Fibroblast of skin of back (primary cell): ENCODE measurements at regions not wholly inside any gene's neighbourhood (a gene's known extent, or its start where the extent isn't known, plus 50 kb on each side); places are given as distances from the start of the nearest gene placed in this dataset.
"Not testable (repeated sequence)": the region's sequence is repeated elsewhere in the genome, so short reads cannot be mapped to it uniquely, and the experiment has no call there.

Source experiments
- DNase-seq: peaks from one replicate; pipeline ENCODE4 v3.0.0-alpha.2; 2013

DNA sequence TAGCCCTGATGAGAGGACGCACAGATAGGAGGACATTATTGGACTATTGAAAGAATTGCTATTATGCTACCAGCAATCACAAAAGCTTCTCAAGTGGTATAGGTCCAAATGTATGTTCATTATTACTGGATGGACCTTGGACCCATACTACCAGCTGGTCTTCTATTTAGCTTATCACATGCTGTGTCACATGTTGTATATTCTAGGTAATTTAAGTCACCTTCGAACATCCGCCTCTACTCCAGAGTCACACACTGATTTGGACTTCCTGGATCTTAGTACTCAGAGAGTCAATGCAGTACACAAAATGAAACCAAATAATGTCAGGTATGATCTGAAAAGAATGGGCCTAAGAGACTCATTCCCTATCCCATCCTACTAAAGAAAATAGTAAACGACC, 534.0 kb upstream of the API5 start:
- no peak for DNase-seq

DNA sequence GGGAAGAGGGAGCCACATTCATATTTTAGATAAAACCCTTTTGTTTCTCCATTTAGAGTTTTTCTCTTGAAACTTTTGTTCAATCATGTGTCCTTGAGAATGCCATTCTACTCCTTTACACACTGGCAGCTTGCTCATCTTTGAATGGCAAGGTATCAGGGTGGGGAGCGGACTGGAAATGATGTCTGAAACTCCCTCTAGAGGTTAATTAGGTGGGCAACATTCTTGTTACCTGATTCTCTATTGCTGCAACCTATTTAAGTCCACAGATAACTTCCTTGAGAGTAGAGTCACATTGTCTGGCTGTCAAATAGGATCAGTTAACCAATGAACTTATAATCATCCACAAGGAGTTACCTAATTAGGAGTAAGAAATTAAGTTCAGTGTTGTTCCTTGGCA, 533.6 kb upstream of the API5 start:
- DNase-seq = no peak

DNA sequence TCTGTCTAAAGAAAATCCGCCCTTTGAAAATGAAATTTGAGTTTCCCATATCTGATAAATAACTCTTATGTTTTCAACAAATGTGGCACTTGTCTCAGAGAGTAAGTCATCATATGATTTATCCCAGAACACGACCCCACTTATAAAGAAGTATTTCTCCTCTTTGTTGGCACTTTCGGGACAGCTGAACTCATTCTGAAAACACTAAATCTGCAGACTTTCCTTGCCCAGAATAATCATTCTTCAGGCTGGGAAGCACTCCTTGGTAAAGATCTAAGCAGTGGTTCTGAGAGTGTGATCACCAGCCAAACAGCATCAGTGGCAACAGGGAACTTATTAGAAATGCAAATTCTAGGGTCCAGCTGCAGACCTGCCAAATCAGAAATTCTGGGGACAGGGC, 532.2 kb upstream of the API5 start:
- DNase-seq = no peak

DNA sequence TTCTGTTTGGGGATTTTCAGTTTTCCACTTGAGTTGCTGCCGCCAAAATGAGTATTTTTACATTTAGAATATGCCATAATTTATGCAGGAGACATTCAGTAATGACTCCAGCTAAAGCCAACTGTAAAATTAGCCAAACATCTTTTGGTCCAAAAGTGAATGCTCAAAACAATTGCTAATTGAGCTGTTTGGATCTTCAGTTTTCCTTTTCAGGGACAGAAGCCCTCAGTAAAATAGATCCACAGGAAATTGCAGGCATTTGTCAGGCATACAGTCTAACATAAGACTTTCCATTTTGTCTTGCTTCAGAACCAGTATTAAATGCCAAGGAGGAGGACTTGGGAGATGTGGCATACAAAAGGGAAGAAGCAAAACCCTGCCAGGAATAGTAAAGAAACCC, 524.8 kb upstream of the API5 start:
- no peak for DNase-seq

DNA sequence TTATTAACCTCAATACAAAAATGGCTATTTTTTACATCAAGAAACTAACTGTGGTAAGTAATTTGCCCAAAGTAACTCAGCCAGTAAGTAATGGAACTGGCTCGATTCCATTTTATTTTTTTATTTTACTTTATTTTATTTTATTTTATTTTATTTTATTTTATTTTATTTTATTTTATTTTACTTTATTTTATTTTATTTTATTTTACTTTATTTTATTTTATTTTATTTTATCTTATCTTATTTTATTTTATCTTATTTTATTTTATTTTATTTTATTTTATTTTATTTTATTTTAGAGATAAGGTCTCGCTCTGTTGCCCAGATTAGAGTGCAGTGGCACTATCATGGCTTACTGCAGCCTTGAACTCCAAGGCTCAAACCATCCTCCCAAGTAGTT, 516.3 kb upstream of the API5 start:
- not testable (repeated sequence) for DNase-seq

DNA sequence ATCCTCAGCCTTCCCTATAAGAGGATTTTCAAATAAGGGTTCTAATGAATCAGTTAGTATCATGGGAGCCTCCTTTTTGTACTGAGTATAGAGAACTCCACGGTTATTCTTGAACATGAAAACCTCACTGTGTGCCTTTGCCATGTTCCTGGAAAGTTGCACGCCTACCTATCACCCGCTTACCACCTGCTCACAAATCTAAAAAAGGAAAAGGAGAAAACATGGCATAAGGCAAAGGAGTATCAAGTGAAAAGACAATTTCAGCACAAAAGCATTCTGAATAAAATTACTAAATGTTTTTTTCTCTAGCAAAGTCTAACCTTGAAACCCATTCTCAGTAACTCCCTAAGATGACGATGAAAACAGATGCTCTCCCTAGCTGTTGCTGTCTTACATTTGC, 511.8 kb upstream of the API5 start:
- DNase-seq = no peak

DNA sequence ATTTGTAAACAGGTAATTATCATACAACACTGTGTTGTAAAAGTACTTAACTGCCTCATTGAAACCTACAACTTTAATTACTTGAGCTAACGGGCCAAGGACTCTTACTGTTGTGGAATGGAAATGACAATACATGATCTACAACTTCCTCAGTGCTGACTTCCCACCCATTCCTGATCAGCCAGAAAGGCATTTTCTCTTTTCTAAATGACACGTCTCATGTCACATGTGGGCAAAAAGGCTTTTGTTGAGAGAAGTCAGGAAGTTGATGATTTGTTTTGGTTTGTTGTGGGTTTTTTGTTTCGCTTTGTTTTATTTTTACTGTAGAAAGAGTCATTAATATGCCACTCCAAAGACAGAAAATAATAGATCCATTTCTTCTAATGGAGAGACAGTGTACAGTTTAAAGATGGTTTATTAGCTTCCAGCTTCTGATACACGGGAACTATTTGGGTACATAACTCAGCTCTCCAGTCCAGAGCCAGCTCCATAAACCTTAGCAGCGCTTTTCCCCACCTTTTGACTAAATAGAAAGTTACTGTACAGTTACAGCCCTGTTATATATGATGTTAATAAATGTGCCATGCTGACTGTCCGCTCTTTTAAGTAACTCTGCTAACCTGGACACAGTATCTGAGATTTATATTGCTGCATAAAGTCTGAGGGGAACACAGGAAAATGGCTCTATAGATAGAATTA, 509.4 kb upstream of the API5 start:
- no peak for DNase-seq

DNA sequence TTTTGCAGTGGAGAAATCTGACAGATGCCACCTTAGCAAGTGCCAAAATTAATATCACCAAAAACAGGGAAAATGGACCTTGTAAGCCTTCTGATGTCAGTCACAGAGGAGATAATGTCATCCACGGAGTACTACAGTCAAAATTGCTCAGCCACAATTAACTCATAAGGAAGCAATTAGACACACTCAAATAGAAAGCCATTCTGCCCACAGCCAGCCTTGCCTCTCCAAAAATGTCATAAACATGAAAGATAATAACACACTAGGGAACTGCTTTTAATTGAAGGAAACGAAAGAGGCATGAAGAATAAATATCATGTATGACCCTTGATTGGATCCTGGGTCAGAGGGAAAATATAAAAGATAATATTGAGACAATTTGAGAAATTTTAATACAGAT, 505.6 kb upstream of the API5 start:
- DNase-seq = no peak

DNA sequence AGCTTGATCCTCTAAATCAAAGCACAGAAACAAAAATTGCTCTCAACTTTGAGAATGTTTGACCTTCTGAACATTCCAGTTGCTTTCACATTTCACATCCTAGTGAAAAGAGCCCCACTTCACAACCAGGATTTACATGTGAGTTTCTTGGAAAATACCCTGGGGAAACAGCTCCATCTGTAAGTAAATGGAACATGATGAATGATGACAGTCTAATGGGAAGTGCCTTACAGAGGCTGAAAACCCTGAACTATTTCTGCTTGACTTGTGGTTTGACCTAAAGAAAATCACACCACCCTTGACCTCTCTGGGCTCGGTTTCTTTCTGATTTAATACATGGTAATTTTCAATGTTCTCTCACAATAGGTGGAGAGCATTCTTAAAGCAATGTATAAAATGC, 499.4 kb upstream of the API5 start:
- no peak for DNase-seq

DNA sequence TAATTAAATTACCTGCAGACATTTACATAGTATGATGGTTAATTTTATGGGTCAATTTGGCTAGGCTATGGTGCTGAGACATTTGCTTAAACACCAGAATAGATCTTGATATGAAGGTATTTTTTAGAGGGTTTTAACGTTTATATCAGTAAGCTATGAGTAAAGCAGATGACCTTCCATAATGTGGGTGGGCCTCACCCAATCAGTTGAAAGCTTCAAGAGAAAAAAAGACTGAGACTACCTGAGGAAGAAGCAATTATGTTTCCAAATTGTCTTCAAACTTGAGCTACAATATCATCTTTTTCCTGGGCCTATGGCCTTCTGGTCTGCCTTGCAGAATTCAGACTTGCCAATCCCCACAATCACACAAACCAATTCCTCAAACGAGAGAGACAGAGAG, 498.8 kb upstream of the API5 start:
- no peak for DNase-seq

DNA sequence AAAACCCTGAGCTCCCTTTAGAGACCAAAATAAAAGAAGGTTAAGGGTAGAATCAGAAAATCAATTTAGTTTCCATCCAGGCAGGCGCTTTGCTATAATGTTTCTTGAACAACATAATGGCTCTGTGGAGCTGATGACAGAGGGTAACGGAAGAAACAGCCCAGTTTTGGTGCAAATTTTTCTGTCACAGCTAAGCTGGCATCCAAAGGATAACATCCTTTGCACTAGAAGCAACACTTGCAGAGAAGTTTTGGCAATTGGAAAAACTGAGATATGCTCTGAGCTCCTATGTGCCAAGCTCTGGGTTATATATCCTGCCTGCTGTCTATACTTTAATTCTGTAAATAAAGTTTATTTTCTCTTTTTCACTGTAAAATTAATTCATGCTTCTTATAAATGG, 495.3 kb upstream of the API5 start:
- no peak for DNase-seq

DNA sequence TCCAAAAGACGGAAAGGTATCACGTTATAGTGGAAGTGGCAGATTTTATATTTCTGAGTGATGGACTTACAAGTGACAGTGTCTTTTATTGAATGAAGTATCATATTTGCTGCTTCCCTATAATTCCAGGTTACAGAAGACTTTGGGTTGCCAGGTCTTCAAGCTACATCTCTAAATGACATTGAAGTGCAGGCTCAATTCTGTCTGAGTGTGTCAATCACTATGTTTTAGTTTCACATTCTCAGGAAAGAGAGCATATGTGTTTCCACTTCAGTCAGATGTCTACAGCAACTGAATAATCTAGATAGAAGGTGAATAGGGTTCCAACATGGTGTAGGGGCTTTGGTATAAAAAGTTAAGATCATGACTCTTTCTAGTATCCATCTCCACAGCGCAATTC, 492.7 kb upstream of the API5 start:
- DNase-seq = no peak

DNA sequence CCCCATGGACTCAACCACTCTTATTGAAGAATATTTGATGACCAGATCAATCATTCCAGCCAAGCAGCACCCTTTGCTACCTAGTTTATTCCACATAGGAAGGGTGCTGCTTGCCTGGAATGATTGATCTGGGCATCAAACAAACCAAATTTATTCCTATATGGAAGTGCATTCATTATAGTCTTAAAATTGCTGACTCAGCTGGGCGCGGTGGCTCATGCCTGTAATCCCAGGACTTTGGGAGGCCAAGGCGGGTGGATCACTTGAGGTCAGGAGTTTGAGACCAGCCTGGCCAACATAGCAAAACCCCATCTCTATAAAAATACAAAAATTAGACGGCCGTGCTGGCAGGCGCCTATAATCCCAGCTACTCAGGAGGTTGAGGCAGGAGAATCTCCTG, 489.6 kb upstream of the API5 start:
- not testable (repeated sequence) for DNase-seq

DNA sequence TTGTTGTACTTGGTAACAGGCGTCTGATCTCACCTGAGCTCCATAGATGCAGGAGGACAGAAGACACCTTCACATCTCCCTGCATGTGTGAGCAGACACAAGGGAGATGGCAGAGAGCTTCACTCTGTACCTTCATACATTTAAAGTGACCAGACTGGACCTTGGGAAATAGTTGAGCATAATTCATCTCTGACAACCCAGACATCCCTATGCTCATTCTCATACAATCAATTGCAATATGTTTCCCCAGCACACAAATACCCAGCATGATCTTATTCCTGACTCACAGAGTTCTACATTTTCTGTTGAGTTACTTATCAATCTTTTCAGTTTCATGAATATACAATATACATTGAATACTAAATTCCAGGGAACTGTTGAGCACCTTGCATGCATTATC, 488.2 kb upstream of the API5 start:
- no peak for DNase-seq

DNA sequence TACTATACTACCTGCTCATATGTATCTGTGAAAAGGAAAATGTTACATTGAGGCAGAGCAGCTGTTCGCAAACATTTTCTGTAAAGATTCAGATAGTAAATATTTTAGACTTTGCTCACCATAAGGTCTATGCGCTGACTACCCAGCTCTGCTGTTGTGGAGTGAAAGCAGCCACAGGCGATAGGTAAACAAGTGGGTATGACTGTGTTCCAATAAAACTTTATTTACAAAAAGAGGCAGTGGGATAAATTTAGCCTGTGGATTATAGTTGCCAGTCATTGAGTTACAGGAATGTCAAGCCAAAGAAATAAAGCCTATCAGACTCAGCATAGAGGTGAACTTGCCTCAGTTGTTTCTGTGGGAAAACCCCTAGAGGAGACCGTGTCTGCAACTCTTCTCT, 487.7 kb upstream of the API5 start:
- DNase-seq = no peak

DNA sequence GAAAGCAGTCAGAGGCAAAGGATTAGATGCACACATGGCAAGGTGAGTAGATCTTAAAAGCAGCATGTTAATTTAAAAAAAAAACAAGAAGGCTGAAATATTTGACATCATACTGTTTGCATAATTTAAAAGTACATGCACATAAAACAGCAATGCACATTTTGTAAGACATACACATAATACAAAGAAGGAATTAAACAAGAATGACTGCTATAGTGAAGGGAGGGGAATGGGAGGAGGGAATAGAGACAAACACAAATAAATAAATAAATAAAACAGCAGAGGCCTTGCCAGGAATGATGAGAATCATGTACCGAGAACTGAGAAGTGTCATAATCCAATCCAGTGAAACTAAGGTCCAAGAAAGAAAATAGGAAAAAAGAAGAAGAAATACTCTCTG, 486.2 kb upstream of the API5 start:
- DNase-seq = no peak

DNA sequence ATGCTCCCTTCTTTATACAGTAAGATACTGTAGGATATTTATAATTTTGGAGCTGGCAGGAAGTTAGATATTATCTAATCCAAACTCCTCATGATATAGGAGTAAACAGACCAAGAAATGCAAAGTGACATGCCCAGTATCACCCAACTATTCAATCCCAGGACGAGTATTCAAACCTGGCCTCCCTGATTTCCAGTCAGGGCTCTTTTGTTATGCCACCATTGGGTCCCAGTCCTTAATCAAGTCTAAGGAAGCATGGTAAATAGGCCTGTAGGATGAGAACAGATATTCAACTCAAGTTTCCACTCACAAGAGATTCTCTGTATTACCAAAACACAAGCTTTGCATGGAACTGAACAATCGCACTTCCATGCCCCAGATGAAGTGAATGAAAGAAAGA, 484.0 kb upstream of the API5 start:
- DNase-seq = no peak

DNA sequence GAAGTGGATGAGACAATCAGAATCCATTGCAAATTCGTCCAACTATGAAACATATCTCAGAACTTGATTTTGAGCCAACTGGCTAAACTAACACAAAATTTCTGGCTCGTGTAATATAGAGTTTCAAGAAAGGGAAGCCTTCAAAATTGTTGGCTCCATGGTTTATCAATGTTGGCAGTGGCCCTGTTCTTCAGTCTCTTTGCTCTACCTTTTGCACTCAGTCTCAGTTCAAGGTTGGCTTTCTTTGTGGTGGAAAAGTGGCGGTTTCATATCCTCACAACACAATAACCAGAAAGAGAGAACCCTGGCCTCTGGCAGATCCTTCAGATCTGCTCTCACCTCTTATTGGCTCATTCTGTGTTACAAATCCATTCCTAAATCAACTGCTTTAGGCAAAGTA, 473.8 kb upstream of the API5 start:
- DNase-seq = no peak

DNA sequence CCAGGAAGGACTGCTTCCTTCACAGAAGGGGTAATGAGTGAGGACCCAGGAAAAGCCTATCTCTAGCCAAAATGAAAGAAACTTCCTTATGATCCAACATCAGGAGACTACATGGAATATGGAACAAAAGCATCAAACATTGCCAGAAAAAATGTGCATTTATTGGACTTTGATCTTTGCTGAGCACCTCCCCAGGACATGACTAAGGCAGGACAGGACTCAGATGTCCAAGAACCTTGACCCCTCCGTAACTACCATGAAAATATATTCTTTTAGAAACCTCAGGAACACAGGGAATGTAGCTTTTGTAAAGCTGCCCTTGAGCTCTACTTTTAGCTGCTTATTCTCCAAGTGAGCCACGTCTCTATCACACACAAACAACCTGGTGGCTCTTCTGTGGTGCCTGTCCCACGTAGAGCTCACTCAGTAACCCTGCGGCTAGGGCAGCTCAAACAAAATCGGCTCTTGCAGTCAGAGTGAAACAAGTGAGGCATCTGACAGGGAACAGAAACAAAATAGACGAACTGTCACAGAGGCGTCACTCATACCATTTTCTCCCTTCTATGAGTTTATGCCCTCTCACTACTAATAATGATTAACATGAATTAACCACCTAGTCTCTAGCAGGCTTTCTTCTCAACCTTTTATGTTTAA, 471.5 kb upstream of the API5 start:
- DNase-seq = no peak

DNA sequence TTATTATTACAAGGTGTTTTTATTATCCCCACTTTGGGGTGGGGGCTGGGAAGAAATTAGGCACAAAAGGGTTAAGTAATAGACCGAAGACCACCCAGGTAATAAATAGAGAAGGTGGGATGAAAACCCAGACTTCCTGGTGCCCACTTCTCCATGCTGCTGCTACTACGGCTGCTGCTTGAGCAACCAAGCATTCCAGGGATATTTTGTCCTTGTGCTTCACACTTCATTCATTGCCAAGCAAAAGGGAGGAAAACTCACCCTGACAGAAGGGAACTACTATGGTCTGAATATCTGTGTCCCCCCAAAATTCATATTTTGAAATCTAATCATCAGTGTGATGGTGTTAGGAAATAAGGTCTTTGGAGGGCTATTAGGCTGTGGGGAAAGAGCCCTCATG, 470.9 kb upstream of the API5 start:
- no peak for DNase-seq

DNA sequence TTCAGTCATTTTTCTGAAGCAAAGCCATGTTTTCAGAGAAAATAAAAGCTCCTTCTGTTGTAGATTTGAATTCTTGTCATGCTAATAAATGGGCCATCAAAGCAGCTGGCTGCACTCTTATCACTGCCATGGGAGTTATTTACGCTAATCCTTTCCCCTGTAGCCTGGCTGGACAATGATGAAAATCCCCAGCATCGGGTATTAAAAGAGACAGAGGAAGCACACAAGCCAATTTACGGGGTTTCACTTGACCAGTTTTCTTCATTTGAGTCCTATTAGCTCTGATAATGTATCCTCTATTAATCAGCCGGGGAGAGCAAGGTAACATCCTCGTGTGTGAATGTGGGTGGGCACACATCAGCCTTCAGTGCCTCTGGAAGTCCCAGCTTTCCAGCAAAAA, 470.2 kb upstream of the API5 start:
- no peak for DNase-seq

DNA sequence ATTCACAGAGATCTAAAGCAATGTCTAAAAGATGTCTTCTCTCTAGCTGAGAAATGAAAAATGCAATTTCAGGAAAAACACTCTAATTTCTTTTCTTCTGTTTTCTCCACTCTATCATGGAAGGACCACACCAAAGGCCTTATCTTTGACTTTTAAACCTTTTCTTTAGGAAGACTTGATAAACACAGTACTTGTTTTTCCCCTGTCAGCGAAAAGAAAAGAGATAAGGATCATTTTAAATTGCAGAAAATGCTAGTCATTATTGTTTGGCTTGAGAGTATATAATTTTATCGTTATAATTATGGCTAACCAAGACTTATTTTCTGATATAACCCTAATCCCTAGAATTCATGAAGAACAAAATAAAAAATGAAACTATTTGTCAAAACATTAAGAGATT, 462.4 kb upstream of the API5 start:
- no peak for DNase-seq

DNA sequence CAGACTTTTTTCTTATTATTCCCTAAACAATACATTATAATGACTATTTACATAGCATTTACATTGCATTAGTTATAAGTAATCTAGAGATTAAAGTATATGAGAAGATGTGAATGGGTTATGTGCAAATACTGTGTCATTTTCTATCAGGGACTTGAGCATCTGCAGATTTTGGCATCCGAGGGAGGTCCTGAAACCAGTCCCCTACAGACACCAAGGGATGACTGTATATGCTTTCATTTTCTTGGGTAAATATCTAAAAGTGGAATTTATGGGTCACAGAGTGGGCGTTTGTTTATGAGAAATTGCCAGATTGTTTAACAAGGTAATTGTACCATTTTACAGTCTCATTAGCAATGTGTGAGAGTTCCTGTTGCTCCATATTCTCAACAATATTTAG, 454.5 kb upstream of the API5 start:
- DNase-seq = no peak

DNA sequence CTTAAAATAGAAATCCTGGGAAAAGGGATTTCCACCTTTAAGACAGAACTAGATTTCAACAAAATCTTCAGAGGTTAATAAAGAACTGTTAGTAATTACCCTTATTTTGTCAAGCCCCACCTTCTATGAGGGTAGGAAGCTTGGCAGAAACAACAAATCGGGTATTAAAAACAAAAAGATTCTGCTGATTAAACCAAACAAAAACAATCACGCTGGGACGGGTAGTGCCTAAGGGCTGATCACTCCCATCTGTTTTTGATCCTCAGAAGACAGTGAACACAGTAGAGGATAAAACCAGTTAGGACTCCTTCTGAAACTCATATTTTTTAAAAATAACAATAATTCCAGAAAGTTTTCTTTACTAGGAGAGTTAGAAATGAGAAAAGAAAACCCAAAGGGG, 441.3 kb upstream of the API5 start:
- DNase-seq = no peak

DNA sequence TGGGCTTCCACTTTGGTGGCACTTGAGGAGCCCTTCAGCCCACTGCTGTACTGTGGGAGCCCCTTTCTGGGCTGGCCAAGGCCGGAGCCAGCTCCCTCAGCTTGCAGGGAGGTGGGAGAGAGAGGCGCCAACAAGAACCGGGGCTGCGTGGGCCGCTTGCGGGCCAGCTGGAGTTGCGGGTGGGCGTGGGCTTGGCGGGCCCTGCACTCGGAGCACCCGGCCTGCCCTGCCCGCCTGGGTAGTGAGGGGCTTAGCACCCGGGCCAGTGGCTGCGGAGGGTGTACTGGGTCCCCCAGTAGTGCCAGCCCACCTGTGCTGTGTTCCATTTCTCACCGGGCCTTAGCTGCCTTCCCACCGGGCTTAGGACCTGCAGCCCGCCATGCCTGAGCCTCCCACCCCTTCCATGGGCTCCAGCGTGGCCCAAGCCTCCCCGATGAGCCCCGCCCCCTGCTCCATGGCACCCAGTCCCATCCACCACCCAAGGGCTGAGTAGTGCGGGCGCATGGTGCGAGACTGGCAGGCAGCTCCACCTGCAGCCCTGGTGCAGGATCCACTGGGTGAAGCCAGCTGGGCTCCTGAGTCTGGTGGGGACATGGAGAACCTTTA, 437.9 kb upstream of the API5 start:
- DNase-seq = not testable (repeated sequence)
